Hepatocyte (in vitro differentiated cells): ENCODE measurements at regions not wholly inside any gene's neighbourhood (a gene's known extent, or its start where the extent isn't known, plus 50 kb on each side); places are given as distances from the start of the nearest gene placed in this dataset.

ENCODE experiments used
- DNase-seq: peaks from one replicate; pipeline ENCODE4 v3.0.0-alpha.2; 2016; ENCODE audit warnings: low spot score
- H2AFZ ChIP-seq: fragments of 200-600 bp; sonication (generic); 2 replicates; pipeline ENCODE4 v1.6.0; 2016; ENCODE audit warnings: antibody characterized with exemption, mild to moderate bottlenecking
- H3K27ac ChIP-seq: fragments of 200-600 bp; sonication (generic); 2 replicates; pipeline ENCODE4 v1.5.1; 2016; ENCODE audit warnings: mild to moderate bottlenecking
- H3K27me3 ChIP-seq: fragments of 200-600 bp; sonication (generic); 2 replicates; pipeline ENCODE4 v1.6.1; 2016
- H3K36me3 ChIP-seq: fragments of 200-600 bp; sonication (generic); replicated peaks from 2 replicates; pipeline ENCODE4 v1.5.1; 2016; ENCODE audit warnings: low read depth; ENCODE audit not compliant: insufficient read depth
- H3K4me1 ChIP-seq: fragments of 200-600 bp; sonication (generic); 2 replicates; pipeline ENCODE4 v1.5.1; 2016; ENCODE audit warnings: mild to moderate bottlenecking, moderate library complexity; ENCODE audit not compliant: insufficient read depth
- H3K4me2 ChIP-seq: fragments of 200-600 bp; sonication (generic); 2 replicates; pipeline ENCODE4 v1.6.0; 2016
- H3K4me3 ChIP-seq: fragments of 200-600 bp; sonication (generic); 2 replicates; pipeline ENCODE4 v1.5.1; 2016; ENCODE audit warnings: mild to moderate bottlenecking
- H3K79me2 ChIP-seq: fragments of 200-600 bp; sonication (generic); 2 replicates; pipeline ENCODE4 v1.6.0; 2017; ENCODE audit warnings: mild to moderate bottlenecking
- H3K9me2 ChIP-seq: fragments of 200-600 bp; sonication (generic); replicated peaks from 2 replicates; pipeline ENCODE4 v1.6.0; 2017; ENCODE audit warnings: mild to moderate bottlenecking; ENCODE audit not compliant: insufficient read depth
- H3K9me3 ChIP-seq: fragments of 200-600 bp; sonication (generic); 2 replicates; pipeline ENCODE4 v1.5.1; 2016; ENCODE audit warnings: low read depth, mild to moderate bottlenecking
- H4K20me1 ChIP-seq: fragments of 200-600 bp; sonication (generic); 2 replicates; pipeline ENCODE4 v1.6.0; 2016; ENCODE audit warnings: mild to moderate bottlenecking; ENCODE audit not compliant: insufficient read depth, poor library complexity, severe bottlenecking
- EZH2 ChIP-seq: fragments of 200-600 bp; sonication (generic); IDR thresholded peaks from 2 replicates; pipeline ENCODE4 v1.6.1; 2016; ENCODE audit warnings: antibody characterized with exemption, mild to moderate bottlenecking, borderline replicate concordance
- EZH2phosphoT487 ChIP-seq: fragments of 200-600 bp; sonication (generic); IDR thresholded peaks from one replicate; pipeline ENCODE4 v1.6.1; 2018; ENCODE audit warnings: antibody characterized with exemption, mild to moderate bottlenecking, low read depth, moderate library complexity; ENCODE audit not compliant: unreplicated experiment, severe bottlenecking
- WGBS: methylation state at CpG from one replicate; pipeline ENCODE4 v1.1.6; 2016; ENCODE audit warnings: low lambda C conversion rate; ENCODE audit errors: missing lambda C conversion rate; 5-methylcytosine and 5-hydroxymethylcytosine counted together
- TF ChIP-seq, protein P1 (sequence below): fragments of 200-600 bp; sonication (generic); IDR thresholded peaks from 2 replicates; pipeline ENCODE4 v1.5.1; 2016; ENCODE audit warnings: antibody characterized with exemption, mild to moderate bottlenecking; ENCODE audit not compliant: poor library complexity

DNA sequence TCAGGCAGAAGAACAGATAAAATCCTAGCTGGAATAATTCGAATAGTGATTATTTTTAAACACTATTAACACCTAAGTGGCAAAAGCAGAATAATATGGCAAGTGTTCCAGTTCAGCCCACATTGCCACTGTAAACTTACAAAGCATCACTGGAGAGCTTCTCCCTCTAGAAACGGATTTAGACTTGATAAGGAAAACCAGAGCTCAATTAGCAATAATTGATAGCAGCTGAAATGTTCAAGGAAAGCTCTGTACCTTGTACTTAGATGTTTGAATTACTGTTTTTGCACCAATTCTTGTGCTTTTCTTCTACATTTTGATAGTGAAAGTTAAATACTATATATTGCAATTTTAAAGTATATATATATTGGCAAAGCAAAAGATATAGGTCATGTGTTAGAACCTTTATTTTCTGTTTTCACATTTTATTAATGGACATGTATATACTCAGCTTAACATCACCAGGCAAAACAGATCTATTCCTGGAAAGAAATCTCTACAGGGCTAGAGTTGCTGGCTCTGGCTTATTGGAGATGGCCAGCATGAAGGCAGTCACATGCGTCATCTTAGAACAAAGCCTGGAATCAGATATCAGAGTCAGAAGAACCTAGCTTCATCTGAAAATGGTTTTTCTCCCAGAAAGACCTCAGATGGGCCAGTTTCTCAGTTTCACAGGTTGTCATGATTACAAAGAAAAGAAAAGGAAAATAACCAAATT lies 149.1 kb upstream of the CTAGE1 start:
- WGBS: 60% methylated on average over 3 of the region's 3 CpGs
- H3K4me2 ChIP-seq: no peak overlapping the region
- TF ChIP-seq EZH2phosphoT487: no peak
- TF ChIP-seq, protein P1, sequence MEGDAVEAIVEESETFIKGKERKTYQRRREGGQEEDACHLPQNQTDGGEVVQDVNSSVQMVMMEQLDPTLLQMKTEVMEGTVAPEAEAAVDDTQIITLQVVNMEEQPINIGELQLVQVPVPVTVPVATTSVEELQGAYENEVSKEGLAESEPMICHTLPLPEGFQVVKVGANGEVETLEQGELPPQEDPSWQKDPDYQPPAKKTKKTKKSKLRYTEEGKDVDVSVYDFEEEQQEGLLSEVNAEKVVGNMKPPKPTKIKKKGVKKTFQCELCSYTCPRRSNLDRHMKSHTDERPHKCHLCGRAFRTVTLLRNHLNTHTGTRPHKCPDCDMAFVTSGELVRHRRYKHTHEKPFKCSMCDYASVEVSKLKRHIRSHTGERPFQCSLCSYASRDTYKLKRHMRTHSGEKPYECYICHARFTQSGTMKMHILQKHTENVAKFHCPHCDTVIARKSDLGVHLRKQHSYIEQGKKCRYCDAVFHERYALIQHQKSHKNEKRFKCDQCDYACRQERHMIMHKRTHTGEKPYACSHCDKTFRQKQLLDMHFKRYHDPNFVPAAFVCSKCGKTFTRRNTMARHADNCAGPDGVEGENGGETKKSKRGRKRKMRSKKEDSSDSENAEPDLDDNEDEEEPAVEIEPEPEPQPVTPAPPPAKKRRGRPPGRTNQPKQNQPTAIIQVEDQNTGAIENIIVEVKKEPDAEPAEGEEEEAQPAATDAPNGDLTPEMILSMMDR: no peak
- no peak for TF ChIP-seq EZH2
- H2AFZ ChIP-seq: no peak overlapping the region
- no peaks in the 10 kb centered on the region for H3K4me1 ChIP-seq
- H3K27ac ChIP-seq: no peak overlapping the region
- H3K9me3 ChIP-seq: no peaks in the 10 kb centered on the region
- H3K27me3 ChIP-seq: no peaks in the 10 kb centered on the region
- H3K79me2 ChIP-seq: peaks cover 10% of the 10 kb centered on the region
- H3K9me2 ChIP-seq: no peaks in the 10 kb centered on the region
- H3K36me3 ChIP-seq: no peaks in the 10 kb centered on the region
- no peaks in the 10 kb centered on the region for H4K20me1 ChIP-seq
- H3K4me3 ChIP-seq: no peak overlapping the region
- no peak for DNase-seq

DNA sequence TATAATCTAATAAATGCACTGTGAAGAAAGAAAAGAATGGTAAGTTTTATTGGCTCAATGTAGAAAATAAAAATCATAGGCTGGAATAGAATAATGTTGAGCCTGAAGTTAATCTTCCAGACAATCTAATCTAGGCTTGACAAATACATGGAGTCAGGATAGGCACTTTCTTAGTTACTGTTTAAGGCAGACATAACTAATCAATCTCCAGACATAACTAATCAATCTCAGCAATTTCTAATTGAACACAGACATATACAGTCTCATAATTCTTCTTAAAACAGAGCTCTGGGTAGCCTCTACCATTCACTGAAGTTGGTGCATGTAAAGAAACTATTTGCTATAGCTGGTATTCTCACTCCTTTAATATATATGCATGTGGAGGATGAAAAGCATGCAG lies 150.1 kb upstream of the CTAGE1 start:
- H3K9me3 ChIP-seq: no peaks in the 10 kb centered on the region

DNA sequence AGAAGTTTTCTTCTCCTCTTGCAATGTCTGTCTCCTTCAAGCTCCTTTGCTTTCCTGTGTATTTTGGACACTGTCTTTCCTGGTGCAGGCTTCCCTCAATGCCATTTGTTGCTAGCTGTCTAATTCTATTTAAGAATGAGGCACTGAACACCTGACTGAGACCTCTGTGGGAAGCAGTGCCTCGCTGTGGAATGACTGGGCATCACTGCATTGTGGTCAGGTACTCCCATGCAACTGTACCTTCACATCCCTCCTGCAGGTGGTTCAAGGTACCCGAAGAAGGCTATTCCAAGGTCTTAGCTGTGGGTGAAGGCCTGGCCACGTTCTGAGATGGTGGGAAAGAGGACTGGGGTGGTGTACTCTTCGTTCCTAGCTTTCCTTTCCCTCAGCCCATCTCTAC lies 152.8 kb upstream of the CTAGE1 start:
- Histone ChIP-seq H2AFZ (no peak overlapping the region), H3K9me3 (no peaks in the 10 kb centered on the region), H3K27ac (no peak overlapping the region), H3K79me2 (no peaks in the 10 kb centered on the region), H4K20me1 (no peaks in the 10 kb centered on the region), H3K27me3 (no peaks in the 10 kb centered on the region), H3K9me2 (no peaks in the 10 kb centered on the region), H3K4me3 (no peak overlapping the region), H3K4me1 (no peaks in the 10 kb centered on the region), H3K36me3 (no peaks in the 10 kb centered on the region), H3K4me2 (no peak overlapping the region)
- WGBS: 68% methylated on average over 4 of the region's 4 CpGs
- DNase-seq: no peak
- no peak for TF ChIP-seq EZH2phosphoT487
- no peak for TF ChIP-seq EZH2
- TF ChIP-seq, protein P1: no peak

More for the DNA sequence above, 150.1 kb upstream of the CTAGE1 start:
- Histone ChIP-seq H3K9me2 (no peaks in the 10 kb centered on the region), H3K4me2 (no peak overlapping the region), H4K20me1 (no peaks in the 10 kb centered on the region), H3K27ac (no peak overlapping the region), H3K79me2 (peaks cover under 1% of the 10 kb centered on the region), H2AFZ (peak overlapping the region; percentile 6), H3K27me3 (no peaks in the 10 kb centered on the region), H3K4me3 (no peak overlapping the region), H3K4me1 (no peaks in the 10 kb centered on the region), H3K36me3 (no peaks in the 10 kb centered on the region)
- TF ChIP-seq EZH2phosphoT487 (no peak), EZH2 (no peak)
- TF ChIP-seq, protein P1: no peak
- DNase-seq: no peak
